ENCODE measurements at regions not wholly inside any gene's neighbourhood (a gene's known extent, or its start where the extent isn't known, plus 50 kb on each side); places are given as distances from the start of the nearest gene placed in this dataset.
"Not testable (repeated sequence)": the region's sequence is repeated elsewhere in the genome, so short reads cannot be mapped to it uniquely, and the experiment has no call there.

GRCh38 chr15:47095833-47096232, 621.5 kb upstream of the SEMA6D start:
- no peak overlapping the region for H3K4me3 ChIP-seq (ENCODE audit: low read length)
- H3K27ac ChIP-seq (ENCODE audit: low read length) = no peak overlapping the region
- no peaks in the 10 kb centered on the region for H3K79me2 ChIP-seq (ENCODE audit: low read length)
- H3K9ac ChIP-seq (ENCODE audit: low read length) = no peak overlapping the region
- H3K4me1 ChIP-seq (ENCODE audit: low read length) = no peaks in the 10 kb centered on the region
- H3K4me2 ChIP-seq (ENCODE audit: low read depth, low read length) = no peak overlapping the region
- H3K27me3 ChIP-seq (replicated peaks; ENCODE audit: insufficient read depth, low read length) = no peaks in the 10 kb centered on the region
- no peaks in the 10 kb centered on the region for H3K9me2 ChIP-seq (replicated peaks; ENCODE audit: insufficient read depth, low read length)
- no peak overlapping the region for H2AFZ ChIP-seq (ENCODE audit: low read length)
- H3F3A ChIP-seq (ENCODE audit: insufficient read depth, low read length) = no peaks in the 10 kb centered on the region
- H3K9me3 ChIP-seq (replicated peaks; ENCODE audit: insufficient read depth, low read length) = no peaks in the 10 kb centered on the region
- no peaks in the 10 kb centered on the region for H4K20me1 ChIP-seq (ENCODE audit: insufficient read depth, low read length)
- TF ChIP-seq CTCF (IDR thresholded peaks at IDR 0.05; ENCODE audit: low read length) (no peak), EZH2phosphoT487 (IDR thresholded peaks at IDR 0.05; ENCODE audit: low read length) (no peak), EZH2 (optimal IDR thresholded peaks at IDR 0.05; ENCODE audit: low read depth, low read length) (no peak)
- H3K36me3 ChIP-seq (replicated peaks; ENCODE audit: insufficient read depth, low read length) = no peaks in the 10 kb centered on the region
- no peak for DNase-seq

- not testable (repeated sequence) for H3K79me2 ChIP-seq (ENCODE audit: low read length); H3K9me2 ChIP-seq (replicated peaks; ENCODE audit: insufficient read depth, low read length); H2AFZ ChIP-seq (ENCODE audit: low read length)
Observed at GRCh38 chr15:47098526-47098925, 618.8 kb upstream of the SEMA6D start.

GRCh38 chr15:47099801-47100200, 617.5 kb upstream of the SEMA6D start:
- H2AFZ ChIP-seq (ENCODE audit: low read length); H3K9me2 ChIP-seq (replicated peaks; ENCODE audit: insufficient read depth, low read length); H4K20me1 ChIP-seq (ENCODE audit: insufficient read depth, low read length); H3K9ac ChIP-seq (ENCODE audit: low read length); H3F3A ChIP-seq (ENCODE audit: insufficient read depth, low read length); H3K36me3 ChIP-seq (replicated peaks; ENCODE audit: insufficient read depth, low read length); DNase-seq; H3K27me3 ChIP-seq (replicated peaks; ENCODE audit: insufficient read depth, low read length); H3K27ac ChIP-seq (ENCODE audit: low read length); H3K4me1 ChIP-seq (ENCODE audit: low read length); H3K9me3 ChIP-seq (replicated peaks; ENCODE audit: insufficient read depth, low read length); H3K4me3 ChIP-seq (ENCODE audit: low read length); H3K79me2 ChIP-seq (ENCODE audit: low read length); H3K4me2 ChIP-seq (ENCODE audit: low read depth, low read length): not testable (repeated sequence)

More at GRCh38 chr15:47098526-47098925, 618.8 kb upstream of the SEMA6D start:
- not testable (repeated sequence) for H4K20me1 ChIP-seq (ENCODE audit: insufficient read depth, low read length); H3K4me3 ChIP-seq (ENCODE audit: low read length); H3K9ac ChIP-seq (ENCODE audit: low read length); H3K36me3 ChIP-seq (replicated peaks; ENCODE audit: insufficient read depth, low read length); H3F3A ChIP-seq (ENCODE audit: insufficient read depth, low read length); H3K9me3 ChIP-seq (replicated peaks; ENCODE audit: insufficient read depth, low read length); H3K27me3 ChIP-seq (replicated peaks; ENCODE audit: insufficient read depth, low read length); H3K27ac ChIP-seq (ENCODE audit: low read length); H3K4me2 ChIP-seq (ENCODE audit: low read depth, low read length); H3K4me1 ChIP-seq (ENCODE audit: low read length); DNase-seq

GRCh38 chr15:47108800-47109199, 608.5 kb upstream of the SEMA6D start:
- H3K4me2 ChIP-seq (ENCODE audit: low read depth, low read length); H4K20me1 ChIP-seq (ENCODE audit: insufficient read depth, low read length); H3K79me2 ChIP-seq (ENCODE audit: low read length); H3K27ac ChIP-seq (ENCODE audit: low read length); H3K9me3 ChIP-seq (replicated peaks; ENCODE audit: insufficient read depth, low read length); H2AFZ ChIP-seq (ENCODE audit: low read length); H3K4me1 ChIP-seq (ENCODE audit: low read length); H3K4me3 ChIP-seq (ENCODE audit: low read length); DNase-seq; H3K9me2 ChIP-seq (replicated peaks; ENCODE audit: insufficient read depth, low read length); H3K36me3 ChIP-seq (replicated peaks; ENCODE audit: insufficient read depth, low read length); H3K27me3 ChIP-seq (replicated peaks; ENCODE audit: insufficient read depth, low read length); H3F3A ChIP-seq (ENCODE audit: insufficient read depth, low read length); H3K9ac ChIP-seq (ENCODE audit: low read length): not testable (repeated sequence)

- Histone ChIP-seq H2AFZ (ENCODE audit: low read length) (no peak overlapping the region), H3K4me2 (ENCODE audit: low read depth, low read length) (no peak overlapping the region), H3K4me1 (ENCODE audit: low read length) (no peaks in the 10 kb centered on the region), H3K9me2 (replicated peaks; ENCODE audit: insufficient read depth, low read length) (no peaks in the 10 kb centered on the region), H3K4me3 (ENCODE audit: low read length) (no peak overlapping the region), H4K20me1 (ENCODE audit: insufficient read depth, low read length) (no peaks in the 10 kb centered on the region), H3K27ac (ENCODE audit: low read length) (no peak overlapping the region), H3K27me3 (replicated peaks; ENCODE audit: insufficient read depth, low read length) (no peaks in the 10 kb centered on the region), H3K79me2 (ENCODE audit: low read length) (no peaks in the 10 kb centered on the region), H3K36me3 (replicated peaks; ENCODE audit: insufficient read depth, low read length) (no peaks in the 10 kb centered on the region), H3F3A (ENCODE audit: insufficient read depth, low read length) (no peaks in the 10 kb centered on the region), H3K9ac (ENCODE audit: low read length) (no peak overlapping the region), H3K9me3 (replicated peaks; ENCODE audit: insufficient read depth, low read length) (no peaks in the 10 kb centered on the region)
- TF ChIP-seq EZH2phosphoT487 (IDR thresholded peaks at IDR 0.05; ENCODE audit: low read length) = no peak
- no peak for TF ChIP-seq CTCF (IDR thresholded peaks at IDR 0.05; ENCODE audit: low read length)
- no peak for TF ChIP-seq EZH2 (optimal IDR thresholded peaks at IDR 0.05; ENCODE audit: low read depth, low read length)
- no peak for DNase-seq
Observed at GRCh38 chr15:47116698-47117097, 600.6 kb upstream of the SEMA6D start.

All from MM.1S (cell line).